ENCODE measurements at regions not wholly inside any gene's neighbourhood (a gene's known extent, or its start where the extent isn't known, plus 50 kb on each side); places are given as distances from the start of the nearest gene placed in this dataset.

DNA sequence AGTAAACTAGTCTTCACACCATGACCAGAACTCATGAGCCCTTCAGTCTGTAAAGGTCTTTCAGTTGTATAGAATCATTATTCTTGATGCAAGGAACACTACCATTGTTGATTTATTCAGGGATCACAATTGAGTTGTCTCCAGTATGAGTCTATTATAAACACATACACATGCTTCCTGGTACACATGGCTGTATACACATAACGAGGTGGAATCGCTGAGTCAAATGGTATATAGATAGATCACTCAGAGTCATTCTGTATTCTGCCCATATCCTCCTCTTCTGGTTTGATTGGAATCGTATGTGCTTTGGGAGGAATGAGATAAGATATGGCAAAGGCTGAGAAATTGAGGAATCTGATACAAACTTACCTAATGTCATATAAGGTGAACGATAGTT, 216.0 kb downstream of the UBE2E3 start:
- Histone ChIP-seq H3K27ac (ENCODE audit: low read depth, low read length) (no peak overlapping the region), H3K27me3 (ENCODE audit: control insufficient read depth, insufficient read depth, low read length) (no peaks in the 10 kb centered on the region), H3K9me3 (ENCODE audit: control insufficient read depth, insufficient read depth, low read length) (no peaks in the 10 kb centered on the region), H3K4me3 (ENCODE audit: low read depth, low read length) (no peak overlapping the region)
- POLR2A ChIA-PET = no interaction called here
- no peak for DNase-seq (ENCODE audit: low read depth, low spot score)
- no peak for TF ChIP-seq CTCF (IDR thresholded peaks at IDR 0.05; ENCODE audit: low read depth, low read length)
- CTCF ChIA-PET = no interaction called here

GRCh38 chr2:181197140-181197760, 216.8 kb downstream of the UBE2E3 start:
- H3K27ac ChIP-seq (ENCODE audit: low read depth, low read length) = no peak overlapping the region
- ChIA-PET POLR2A (no interaction called here), CTCF (no interaction called here)
- no peaks in the 10 kb centered on the region for H3K9me3 ChIP-seq (ENCODE audit: control insufficient read depth, insufficient read depth, low read length)
- H3K27me3 ChIP-seq (ENCODE audit: control insufficient read depth, insufficient read depth, low read length) = no peaks in the 10 kb centered on the region
- DNase-seq (ENCODE audit: low read depth, low spot score) = peak; percentile 16
- TF ChIP-seq CTCF (IDR thresholded peaks at IDR 0.05; ENCODE audit: low read depth, low read length) = no peak
- no peak overlapping the region for H3K4me3 ChIP-seq (ENCODE audit: low read depth, low read length)

- no peak for DNase-seq (ENCODE audit: low read depth, low spot score)
- Histone ChIP-seq H3K9me3 (ENCODE audit: control insufficient read depth, insufficient read depth, low read length) (no peaks in the 10 kb centered on the region), H3K27me3 (ENCODE audit: control insufficient read depth, insufficient read depth, low read length) (no peaks in the 10 kb centered on the region), H3K4me3 (ENCODE audit: low read depth, low read length) (no peak overlapping the region), H3K27ac (ENCODE audit: low read depth, low read length) (no peak overlapping the region)
- TF ChIP-seq CTCF (IDR thresholded peaks at IDR 0.05; ENCODE audit: low read depth, low read length) = no peak
- POLR2A ChIA-PET = no interaction called here
- CTCF ChIA-PET = no interaction called here
Observed at GRCh38 chr2:181198183-181198864, 217.9 kb downstream of the UBE2E3 start.

GRCh38 chr2:181203412-181203811, 223.0 kb downstream of the UBE2E3 start:
- Histone ChIP-seq H3K9me3 (ENCODE audit: control insufficient read depth, insufficient read depth, low read length) (peaks cover 4% of the 10 kb centered on the region; the same call in 1 of the 2 replicates), H3K27ac (ENCODE audit: low read depth, low read length) (no peak overlapping the region), H3K4me3 (ENCODE audit: low read depth, low read length) (no peak overlapping the region), H3K27me3 (ENCODE audit: control insufficient read depth, insufficient read depth, low read length) (no peaks in the 10 kb centered on the region)
- ChIA-PET CTCF (interaction anchor here (0.6 to 1.0 kb wide), 2 partner anchors 99 to 302 kb away, joined by 3 read pairs; no protein-coding TSS in a partner anchor), POLR2A (no interaction called here)
- peak; percentile 11 for DNase-seq (ENCODE audit: low read depth, low spot score)
- TF ChIP-seq CTCF (IDR thresholded peaks at IDR 0.05; ENCODE audit: low read depth, low read length) = no peak

DNA sequence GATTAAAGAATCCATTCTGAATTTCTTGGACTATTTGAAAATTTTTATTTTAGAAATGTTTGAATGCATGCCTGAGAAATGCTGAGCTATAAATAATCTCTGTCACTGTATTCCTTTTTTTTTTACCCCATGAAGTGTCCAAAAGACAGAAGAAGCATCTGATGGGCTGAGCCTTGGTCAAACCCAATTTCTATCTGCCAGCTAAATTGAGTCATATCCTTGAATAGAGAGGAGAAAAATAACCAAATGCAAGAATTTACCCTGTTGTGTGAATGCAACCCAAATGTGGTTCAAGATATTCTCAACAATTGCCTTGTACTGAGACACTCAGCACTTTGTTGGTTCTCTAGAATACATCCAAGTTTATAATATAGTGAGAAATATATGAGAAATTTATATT, 223.5 kb downstream of the UBE2E3 start:
- no peak for DNase-seq (ENCODE audit: low read depth, low spot score)
- ChIA-PET CTCF (interaction anchor here (0.6 to 1.0 kb wide), 2 partner anchors 99 to 301 kb away, joined by 3 read pairs; no protein-coding TSS in a partner anchor), POLR2A (no interaction called here)
- Histone ChIP-seq H3K27ac (ENCODE audit: low read depth, low read length) (no peak overlapping the region), H3K9me3 (ENCODE audit: control insufficient read depth, insufficient read depth, low read length) (peaks cover 4% of the 10 kb centered on the region; the same call in 1 of the 2 replicates), H3K27me3 (ENCODE audit: control insufficient read depth, insufficient read depth, low read length) (no peaks in the 10 kb centered on the region), H3K4me3 (ENCODE audit: low read depth, low read length) (no peak overlapping the region)
- TF ChIP-seq CTCF (IDR thresholded peaks at IDR 0.05; ENCODE audit: low read depth, low read length) = no peak
